Right lobe of liver (tissue), 6 donors: ENCODE measurements at regions not wholly inside any gene's neighbourhood (a gene's known extent, or its start where the extent isn't known, plus 50 kb on each side); places are given as distances from the start of the nearest gene placed in this dataset.

ENCODE experiments used
- ATAC-seq, 4 donors: fragments of 200-7000 bp; cut with Tn5 transposase; one replicate each; pipeline ENCODE4 v1.9.1; 2020; ENCODE audit warnings: mild to moderate bottlenecking in 4 of 4, moderate library complexity in 4 of 4
- DNase-seq, 3 donors: peaks; one replicate each; pipeline ENCODE4 v3.0.0-alpha.2; 2020
- H3K27ac ChIP-seq, 3 donors: fragments of 200-600 bp; one replicate each; pipeline ENCODE4 v1.8.0; 2022
- H3K27me3 ChIP-seq, 2 donors: fragments of 200-600 bp; one replicate each; pipeline ENCODE4 v1.8.0; 2022
- H3K36me3 ChIP-seq, 4 donors: fragments of 200-600 bp; sonication (generic) in 1 of 4; one replicate each; pipeline versions ENCODE4 v1.5.1 to v1.8.0; 2017 to 2022; ENCODE audit warnings: control low read depth in 1 of 4
- H3K4me1 ChIP-seq, 4 donors: fragments of 200-600 bp; sonication (generic) in 1 of 4; one replicate each; pipeline versions ENCODE4 v1.5.1 to v1.8.0; 2017 to 2022; ENCODE audit warnings: control low read depth in 1 of 4
- H3K4me3 ChIP-seq, 3 donors: fragments of 200-600 bp; one replicate each; pipeline ENCODE4 v1.8.0; 2022
- H3K9me3 ChIP-seq, 4 donors: fragments of 200-600 bp; sonication (generic) in 1 of 4; one replicate each; pipeline versions ENCODE4 v1.5.1 to v1.8.0; 2017 to 2022; ENCODE audit warnings: control low read depth in 1 of 4
- POLR2A ChIP-seq: fragments of 450-650 bp; IDR thresholded peaks from one replicate; pipeline ENCODE4 v1.6.1; 2017; ENCODE audit warnings: antibody characterized with exemption, mild to moderate bottlenecking
- WGBS: methylation state at CpG from one replicate; pipeline ENCODE4 v1.1.6; 2018; ENCODE audit warnings: low coverage, low lambda C conversion rate; ENCODE audit not compliant: insufficient coverage; ENCODE audit errors: missing lambda C conversion rate; 5-methylcytosine and 5-hydroxymethylcytosine counted together
- intact Hi-C, 2 donors: fragments of 100-400 bp; cut with DNase I; formaldehyde crosslinking; loops; one replicate each; pipeline versions ENCODE4 v1.11.2 to v1.14.1; 2022
- TF ChIP-seq, protein P1 (sequence below), 4 donors: fragments of 200-600 bp in 3 of 4; fragments of 450-650 bp in 1 of 4; IDR thresholded peaks; one replicate each; pipeline versions ENCODE4 v1.5.1 to v1.8.0; 2016 to 2022; ENCODE audit warnings: antibody characterized with exemption in 4 of 4, mild to moderate bottlenecking in 2 of 4
- donor health status: DM: no; HTN: yes; CAD: no.
- donor health status: DM: no; HTN: no; CAD: no.
- donor health status: DM: no; HTN: no; CAD: no.
- donor health status: DM: no; HTN: yes; CAD: no.
- donor health status: DM: no; HTN: yes; CAD: no.

DNA sequence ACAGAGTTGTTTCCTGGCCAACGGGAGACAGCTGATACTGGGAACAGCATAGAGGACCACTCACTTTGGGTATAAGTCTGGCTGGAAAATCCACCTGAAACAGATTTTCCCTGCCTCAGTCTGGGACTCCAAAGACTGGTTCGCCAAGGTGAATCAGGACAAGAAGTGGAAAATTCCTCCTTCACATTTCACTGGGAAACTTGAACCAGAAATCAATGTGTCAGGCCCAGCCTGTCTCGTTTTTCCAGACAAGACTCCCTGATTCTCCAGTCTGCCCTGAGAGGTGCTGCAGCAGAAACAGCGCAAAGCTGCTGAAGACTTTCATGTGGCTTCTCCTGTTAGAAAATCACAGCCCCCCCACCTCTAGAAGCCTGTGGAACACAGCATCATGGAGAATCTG is 269.8 kb downstream of the OPA1 start:
- intact Hi-C loops: no loop called here
- 62% methylated on average over 3 of the region's 4 CpGs for WGBS
- H3K36me3 ChIP-seq: no peaks in the 10 kb centered on the region
- no peak overlapping the region for H3K4me3 ChIP-seq
- ATAC-seq (no peak), DNase-seq (no peak)
- H3K27me3 ChIP-seq: no peaks in the 10 kb centered on the region
- no peaks in the 10 kb centered on the region for H3K9me3 ChIP-seq
- no peak for TF ChIP-seq POLR2A
- TF ChIP-seq, protein P1, sequence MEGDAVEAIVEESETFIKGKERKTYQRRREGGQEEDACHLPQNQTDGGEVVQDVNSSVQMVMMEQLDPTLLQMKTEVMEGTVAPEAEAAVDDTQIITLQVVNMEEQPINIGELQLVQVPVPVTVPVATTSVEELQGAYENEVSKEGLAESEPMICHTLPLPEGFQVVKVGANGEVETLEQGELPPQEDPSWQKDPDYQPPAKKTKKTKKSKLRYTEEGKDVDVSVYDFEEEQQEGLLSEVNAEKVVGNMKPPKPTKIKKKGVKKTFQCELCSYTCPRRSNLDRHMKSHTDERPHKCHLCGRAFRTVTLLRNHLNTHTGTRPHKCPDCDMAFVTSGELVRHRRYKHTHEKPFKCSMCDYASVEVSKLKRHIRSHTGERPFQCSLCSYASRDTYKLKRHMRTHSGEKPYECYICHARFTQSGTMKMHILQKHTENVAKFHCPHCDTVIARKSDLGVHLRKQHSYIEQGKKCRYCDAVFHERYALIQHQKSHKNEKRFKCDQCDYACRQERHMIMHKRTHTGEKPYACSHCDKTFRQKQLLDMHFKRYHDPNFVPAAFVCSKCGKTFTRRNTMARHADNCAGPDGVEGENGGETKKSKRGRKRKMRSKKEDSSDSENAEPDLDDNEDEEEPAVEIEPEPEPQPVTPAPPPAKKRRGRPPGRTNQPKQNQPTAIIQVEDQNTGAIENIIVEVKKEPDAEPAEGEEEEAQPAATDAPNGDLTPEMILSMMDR (IDR thresholded peaks at IDR 0.05): no peak
- no peak overlapping the region for H3K27ac ChIP-seq
- peaks cover 0 to 7% (median 0%) of the 10 kb centered on the region in 4 donors for H3K4me1 ChIP-seq

DNA sequence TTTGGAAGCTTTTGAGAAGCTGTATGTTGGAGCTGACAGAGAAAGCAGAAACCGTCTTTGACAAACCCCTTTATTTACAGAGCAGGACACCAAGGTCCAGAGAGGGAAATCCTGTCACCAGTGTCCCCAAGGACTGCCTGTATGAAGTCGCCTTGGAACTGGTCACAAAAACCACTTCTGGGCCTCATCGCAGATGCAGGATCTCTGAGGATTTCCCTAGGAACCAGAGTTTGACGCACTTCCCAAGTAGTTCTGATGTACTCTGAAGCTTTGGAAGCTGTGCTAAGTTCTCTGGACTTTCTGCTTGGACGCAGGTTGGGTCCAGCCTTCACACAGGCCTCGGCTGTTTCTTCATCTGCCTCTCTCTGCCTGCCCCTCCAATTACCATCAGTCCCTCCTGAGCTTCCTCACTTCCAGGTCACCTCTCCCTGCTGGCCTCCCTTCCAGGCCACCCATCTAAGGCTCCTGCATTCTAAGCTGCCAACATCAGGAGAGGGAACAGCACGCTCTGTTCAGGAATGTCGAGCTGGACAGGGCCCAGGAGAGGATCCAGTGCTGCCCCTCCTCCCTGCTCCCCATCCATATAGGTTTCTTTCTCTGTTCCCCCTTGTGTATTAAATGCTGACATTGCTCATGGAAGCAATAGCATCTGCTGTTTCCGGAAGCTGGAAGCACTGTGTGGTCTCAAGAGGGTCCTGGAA is 270.8 kb downstream of the OPA1 start:
- intact Hi-C loops: no loop called here
- H3K36me3 ChIP-seq: no peaks in the 10 kb centered on the region
- H3K4me1 ChIP-seq: no peaks in the 10 kb centered on the region
- H3K27ac ChIP-seq: no peak overlapping the region
- no peaks in the 10 kb centered on the region for H3K27me3 ChIP-seq
- WGBS: 91% methylated on average over 5 of the region's 9 CpGs
- H3K9me3 ChIP-seq: no peaks in the 10 kb centered on the region
- H3K4me3 ChIP-seq: no peak overlapping the region
- no peak for TF ChIP-seq POLR2A
- TF ChIP-seq, protein P1 (IDR thresholded peaks at IDR 0.05): no peak
- ATAC-seq: peak in 1 of 4 donors; percentile 20
- DNase-seq: no peak

DNA sequence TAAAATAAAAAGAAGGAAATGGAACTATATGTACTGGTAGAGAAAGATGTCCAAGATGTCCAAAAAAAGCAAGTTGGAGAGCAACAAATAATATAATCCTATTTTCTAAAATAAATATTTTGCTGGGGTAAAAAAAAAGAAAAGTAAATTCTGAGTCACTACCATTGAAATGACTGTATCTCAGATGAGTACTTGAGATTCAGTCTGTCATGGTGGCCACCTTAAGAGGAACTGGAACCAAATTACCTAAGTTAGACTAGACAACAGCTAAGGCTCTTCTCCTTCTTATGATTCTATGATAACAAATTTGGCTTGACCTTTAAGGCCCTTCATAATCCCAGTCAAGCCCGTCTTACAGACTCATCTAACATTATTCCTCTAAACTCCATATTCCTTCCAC is 270.6 kb upstream of the HES1 start:
- DNase-seq (no peak), ATAC-seq (no peak)
- Histone ChIP-seq H3K36me3 (no peaks in the 10 kb centered on the region), H3K27ac (no peak overlapping the region), H3K4me1 (no peaks in the 10 kb centered on the region), H3K27me3 (no peaks in the 10 kb centered on the region), H3K4me3 (no peak overlapping the region), H3K9me3 (no peaks in the 10 kb centered on the region)
- intact Hi-C loops: no loop called here
- TF ChIP-seq, protein P1 (IDR thresholded peaks at IDR 0.05): no peak
- no peak for TF ChIP-seq POLR2A
- WGBS: 90% methylated on average over 1 of the region's 1 CpG

DNA sequence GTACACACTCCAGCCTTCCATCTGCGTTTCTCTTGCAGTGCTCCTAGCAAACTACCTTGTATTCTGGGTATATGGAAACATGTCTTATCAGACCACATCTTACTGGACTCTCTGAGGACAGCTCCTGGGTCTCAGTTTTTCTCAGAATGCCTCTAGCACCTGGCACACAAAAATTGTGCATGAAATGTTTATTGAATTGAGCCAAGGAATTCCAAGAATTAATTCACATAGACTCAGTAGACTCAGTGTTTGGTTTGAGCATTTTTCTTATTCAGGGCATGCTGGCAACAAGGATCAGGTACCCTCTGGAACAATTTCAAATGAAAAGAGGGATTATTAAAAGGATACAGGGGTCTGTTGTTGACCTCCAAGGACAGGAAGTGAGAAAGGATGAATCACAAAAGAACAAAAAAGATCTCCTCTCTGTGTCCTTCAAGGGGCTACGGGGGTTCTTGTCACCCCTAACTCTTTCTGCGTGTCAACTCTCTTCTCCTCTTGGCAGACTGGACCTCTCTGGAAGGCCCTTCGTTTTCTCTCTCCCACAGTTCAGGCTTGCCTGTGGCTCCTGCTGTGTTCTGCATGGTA is 270.0 kb upstream of the HES1 start:
- Histone ChIP-seq H3K9me3 (no peaks in the 10 kb centered on the region), H3K36me3 (no peaks in the 10 kb centered on the region), H3K4me1 (no peaks in the 10 kb centered on the region), H3K4me3 (no peak overlapping the region), H3K27ac (no peak overlapping the region), H3K27me3 (no peaks in the 10 kb centered on the region)
- WGBS: 52% methylated on average over 4 of the region's 4 CpGs
- DNase-seq (no peak), ATAC-seq (no peak)
- intact Hi-C loops: no loop called here
- no peak for TF ChIP-seq POLR2A
- TF ChIP-seq, protein P1 (IDR thresholded peaks at IDR 0.05): no peak
